K562 (cell line): ENCODE measurements at regions not wholly inside any gene's neighbourhood (a gene's known extent, or its start where the extent isn't known, plus 50 kb on each side); places are given as distances from the start of the nearest gene placed in this dataset.

Experiments used
- ATAC-seq: fragments of 200-7000 bp; cut with Tn5 transposase; 3 replicates; pipeline ENCODE4 v1.9.1; 2020; ENCODE audit warnings: moderate library complexity
- BruUV-seq: library from RNA; stranded (reverse); fragments of 400-500 nt; replicated peaks from 2 replicates; lab custom pipeline; 2021; lab: Mats Ljungman, UMichigan
- CTCF ChIA-PET: fragments of 300-600 bp; formaldehyde crosslinking; extraction: SDS; loops from one replicate; lab custom pipeline; 2021; ENCODE audit warnings: low intra/inter-chr PET ratio; lab: Yijun Ruan, JAX
- POLR2A ChIA-PET: fragments of 300-600, 350-650 bp; sonication (Branson Sonifier 250); formaldehyde crosslinking; extraction: SDS; loops from one replicate; lab custom pipeline; 2021; ENCODE audit warnings: antibody characterized with exemption, inconsistent platforms; lab: Yijun Ruan, JAX
- DNase-seq, 4 experiments: peaks; one replicate each; pipeline versions ENCODE4 v3.0.0 to v3.0.0-alpha.2; 2011 to 2018; ENCODE audit warnings: low spot score in 3 of 4, mixed read lengths in 3 of 4; ENCODE audit errors: extremely low read depth in 1 of 4
- FAIRE-seq: peaks from 2 replicates; lab custom pipeline; 2011; peaks lifted over from hg19 to GRCh38; lab: Jason Lieb, UNC
- H2AFZ ChIP-seq: 2 replicates; pipeline ENCODE4 v1.6.0; 2011; ENCODE audit warnings: low read depth, low read length, control low read depth, inconsistent platforms
- H3K27ac ChIP-seq: fragments of 200-600 bp; 3 replicates; pipeline ENCODE4 v1.8.0; 2011; ENCODE audit warnings: low read depth, mild to moderate bottlenecking, control low read depth, inconsistent platforms, low read length, moderate library complexity, mixed read lengths; ENCODE audit errors: extremely low read depth
- H3K27me3 ChIP-seq, 2 experiments: fragments of 300-600 bp in 1 of 2; 2 replicates in 1 of 2; 3 replicates in 1 of 2; pipeline versions ENCODE4 v1.6.0 to v1.8.0; 2011; ENCODE audit warnings: inconsistent platforms in 2 of 2, low read length in 2 of 2, mild to moderate bottlenecking in 1 of 2, mixed read lengths in 1 of 2, moderate library complexity in 1 of 2; ENCODE audit not compliant: control insufficient read depth in 2 of 2, insufficient read depth in 2 of 2
- H3K36me3 ChIP-seq: fragments of 300-600 bp; 3 replicates; pipeline ENCODE4 v1.8.0; 2011; ENCODE audit warnings: mild to moderate bottlenecking, low read length, inconsistent platforms; ENCODE audit not compliant: control insufficient read depth, insufficient read depth
- H3K4me1 ChIP-seq, 2 experiments: fragments of 200-600 bp in 1 of 2; replicated peaks in 1 of 2; 2 replicates in 1 of 2; 3 replicates in 1 of 2; pipeline versions ENCODE4 v1.5.1 to v1.8.0; 2011; ENCODE audit warnings: inconsistent platforms in 2 of 2, low read length in 2 of 2, mild to moderate bottlenecking in 1 of 2, mixed read lengths in 1 of 2, moderate library complexity in 1 of 2; ENCODE audit not compliant: control insufficient read depth in 2 of 2, insufficient read depth in 2 of 2
- H3K4me2 ChIP-seq: 2 replicates; pipeline ENCODE4 v1.6.1; 2011; ENCODE audit warnings: low read length, control low read depth, inconsistent platforms, mixed read lengths; ENCODE audit not compliant: insufficient read depth
- H3K4me3 ChIP-seq: fragments of 200-600 bp; sonication (generic), shearing (Covaris generic); 2 replicates; pipeline ENCODE4 v1.5.1; 2016; ENCODE audit warnings: control low read depth, inconsistent platforms
- H3K79me2 ChIP-seq: fragments of 200-600 bp; 3 replicates; pipeline ENCODE4 v1.8.0; 2011; ENCODE audit warnings: low read length, inconsistent platforms; ENCODE audit not compliant: control insufficient read depth, insufficient read depth
- H3K9ac ChIP-seq, 2 experiments: 2 replicates each; pipeline versions ENCODE4 v1.6.0 to v1.6.1; 2011; ENCODE audit warnings: low read depth in 2 of 2, low read length in 2 of 2, control low read depth in 1 of 2, inconsistent platforms in 1 of 2, mild to moderate bottlenecking in 1 of 2, mixed read lengths in 1 of 2; ENCODE audit not compliant: insufficient read depth in 1 of 2
- H3K9me1 ChIP-seq: one replicate; pipeline ENCODE4 v1.6.0; 2011; ENCODE audit warnings: inconsistent platforms, mild to moderate bottlenecking, low read length, moderate library complexity; ENCODE audit not compliant: control insufficient read depth, insufficient read depth
- H3K9me3 ChIP-seq: replicated peaks from 2 replicates; pipeline ENCODE4 v1.5.1; 2011; ENCODE audit warnings: low read depth, low read length, inconsistent platforms; ENCODE audit not compliant: control insufficient read depth, insufficient read depth
- H4K20me1 ChIP-seq: replicated peaks from 2 replicates; pipeline ENCODE4 v1.6.1; 2011; ENCODE audit warnings: low read length, inconsistent platforms, mixed read lengths; ENCODE audit not compliant: control insufficient read depth, insufficient read depth
- EWSR1 ChIP-seq: fragments of 450-650 bp; IDR thresholded peaks from 2 replicates; pipeline ENCODE4 v1.6.1; 2018; ENCODE audit warnings: borderline replicate concordance, mild to moderate bottlenecking, low read depth, moderate library complexity; ENCODE audit not compliant: partially characterized antibody
- GTF2A2 ChIP-seq: IDR thresholded peaks from 2 replicates; pipeline ENCODE4 v1.6.1; 2016; ENCODE audit warnings: mild to moderate bottlenecking, missing genetic modification characterization, missing compliant biosample characterization
- ZBTB43 ChIP-seq: sonication (generic); formaldehyde crosslinking; IDR thresholded peaks from 2 replicates; pipeline ENCODE4 v1.8.0; 2023; ENCODE audit warnings: mild to moderate bottlenecking, missing genetic modification reagents
- ZNF282 ChIP-seq: sonication (generic); formaldehyde crosslinking; IDR thresholded peaks from 2 replicates; pipeline ENCODE4 v1.8.1; 2023; ENCODE audit warnings: missing genetic modification reagents
- ZNF436 ChIP-seq: fragments of 250-450, 450-650 bp; sonication (Bioruptor Pico); formaldehyde crosslinking; IDR thresholded peaks from 2 replicates; pipeline ENCODE4 v1.7.0; 2020; ENCODE audit warnings: mild to moderate bottlenecking
- ZSCAN32 ChIP-seq: fragments of 450-650 bp; formaldehyde crosslinking; IDR thresholded peaks from 2 replicates; pipeline ENCODE4 v1.4.0; 2020; ENCODE audit warnings: mild to moderate bottlenecking, moderate library complexity
- WGBS: fragments of 100-300 bp; shearing (Covaris generic); methylation state at CpG from one replicate; pipeline ENCODE4 v1.1.6; 2016; ENCODE audit warnings: low coverage, mixed read lengths; ENCODE audit not compliant: insufficient coverage; ENCODE audit errors: missing lambda C conversion rate; 5-methylcytosine and 5-hydroxymethylcytosine counted together
- in situ Hi-C: fragments of 300-500 bp; cut with MboI; formaldehyde crosslinking; loops from 4 replicates; pipeline ENCODE4 v1.15.0; 2018; ENCODE audit warnings: inconsistent platforms, mixed read lengths
- intact Hi-C: fragments of 100-400 bp; cut with micrococcal nuclease; formaldehyde crosslinking; loops from 2 replicates; pipeline ENCODE4 v1.14.2; 2022

- H2AFZ ChIP-seq: no peak overlapping the region
- H3K27me3 ChIP-seq: no peaks in the 10 kb centered on the region
- no peaks in the 10 kb centered on the region for H3K36me3 ChIP-seq
- DNase-seq (no peak), FAIRE-seq (no peak), ATAC-seq (no peak)
- H3K9me1 ChIP-seq: no peaks in the 10 kb centered on the region
- H3K4me3 ChIP-seq: no peak overlapping the region
- no peak overlapping the region for H3K4me2 ChIP-seq
- no peaks in the 10 kb centered on the region for H4K20me1 ChIP-seq
- in situ Hi-C loops (no loop called here), intact Hi-C loops (no loop called here)
- H3K27ac ChIP-seq: no peak overlapping the region
- no peak overlapping the region for H3K9ac ChIP-seq
- H3K9me3 ChIP-seq: no peaks in the 10 kb centered on the region
- POLR2A ChIA-PET: no interaction called here
- WGBS: 5% methylated on average over 1 of the region's 1 CpG
- no peaks in the 10 kb centered on the region for H3K4me1 ChIP-seq
- CTCF ChIA-PET: no interaction called here
- no peak for TF ChIP-seq ZNF436 (CRISPR knock-in tag)
- no peak for TF ChIP-seq ZNF282 (CRISPR knock-in tag)
- no peak for TF ChIP-seq GTF2A2 (tag)
- no peak for TF ChIP-seq ZSCAN32 (CRISPR knock-in tag)
- no peak for TF ChIP-seq ZBTB43 (CRISPR knock-in tag)
- no peak for TF ChIP-seq EWSR1
- H3K79me2 ChIP-seq: no peaks in the 10 kb centered on the region
- no TSS peak for BruUV-seq
Measured at GRCh38 chr17:70871180-70871818, 702.0 kb downstream of the KCNJ2 start.
